ENCODE measurements at regions not wholly inside any gene's neighbourhood (a gene's known extent, or its start where the extent isn't known, plus 50 kb on each side); places are given as distances from the start of the nearest gene placed in this dataset.

DNA sequence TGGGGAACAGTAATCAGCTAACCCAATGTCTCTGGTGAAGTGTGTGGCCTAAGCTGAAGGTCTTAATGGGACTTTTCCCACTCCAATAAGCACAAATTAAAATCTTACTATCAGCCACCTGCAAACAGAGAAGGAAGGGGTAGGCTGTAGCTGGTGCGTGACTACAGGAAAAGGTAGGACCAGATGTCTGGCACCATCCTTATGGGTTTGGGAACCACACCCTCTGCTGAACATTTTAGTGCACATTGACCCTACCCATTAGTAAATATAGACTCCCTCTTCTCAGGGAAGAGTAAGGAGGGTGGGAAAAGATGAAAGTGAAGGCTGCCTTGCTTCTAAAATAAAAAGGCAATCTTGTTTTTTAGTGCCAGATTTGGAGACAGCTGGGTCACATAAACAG is 602.8 kb downstream of the FAT4 start:
- Histone ChIP-seq H3K9me2 (replicated peaks; ENCODE audit: insufficient read depth, low read length) (no peaks in the 10 kb centered on the region), H4K20me1 (ENCODE audit: insufficient read depth, low read depth, low read length) (no peaks in the 10 kb centered on the region), H3K9ac (ENCODE audit: low read length) (no peak overlapping the region), H3K4me1 (ENCODE audit: low read length) (no peaks in the 10 kb centered on the region), H3K36me3 (ENCODE audit: insufficient read depth, low read length) (no peaks in the 10 kb centered on the region), H3K27ac (ENCODE audit: low read length) (no peak overlapping the region), H3K79me2 (ENCODE audit: low read length) (no peaks in the 10 kb centered on the region), H3K4me2 (ENCODE audit: low read depth, low read length, poor library complexity, severe bottlenecking) (no peak overlapping the region), H3K4me3 (ENCODE audit: low read length) (no peak overlapping the region), H3K9me3 (ENCODE audit: low read length) (peaks cover 38% of the 10 kb centered on the region), H3K27me3 (ENCODE audit: low read length) (no peaks in the 10 kb centered on the region), H2AFZ (ENCODE audit: low read length) (no peak overlapping the region)
- DNase-seq: no peak

DNA sequence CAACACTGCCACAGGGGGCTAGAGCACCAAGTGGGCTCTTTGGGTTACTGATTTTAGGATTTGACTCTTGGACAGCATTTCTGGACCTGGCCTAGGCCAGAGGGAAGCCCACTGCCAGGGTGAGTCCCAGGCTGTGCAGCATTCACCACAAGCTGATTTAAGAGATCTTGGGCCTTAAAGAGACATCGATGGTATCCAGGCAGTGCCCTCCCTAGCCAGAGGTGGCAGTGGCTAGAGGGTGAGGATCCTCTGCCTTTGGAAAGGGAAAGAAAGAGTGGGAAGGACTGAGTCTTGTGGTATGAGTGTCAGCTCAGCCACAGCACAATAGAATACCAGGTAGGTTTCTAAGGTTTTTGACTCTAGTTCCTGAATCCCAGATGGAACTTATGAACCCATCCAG is 613.9 kb downstream of the FAT4 start:
- H3K79me2 ChIP-seq (ENCODE audit: low read length): no peaks in the 10 kb centered on the region
- H3K36me3 ChIP-seq (ENCODE audit: insufficient read depth, low read length): no peaks in the 10 kb centered on the region
- H3K27ac ChIP-seq (ENCODE audit: low read length): no peak overlapping the region
- H3K27me3 ChIP-seq (ENCODE audit: low read length): no peaks in the 10 kb centered on the region
- no peaks in the 10 kb centered on the region for H3K4me1 ChIP-seq (ENCODE audit: low read length)
- DNase-seq: no peak
- no peaks in the 10 kb centered on the region for H3K9me2 ChIP-seq (replicated peaks; ENCODE audit: insufficient read depth, low read length)
- no peak overlapping the region for H3K9ac ChIP-seq (ENCODE audit: low read length)
- H3K4me3 ChIP-seq (ENCODE audit: low read length): no peak overlapping the region
- H2AFZ ChIP-seq (ENCODE audit: low read length): no peak overlapping the region
- peaks cover 23% of the 10 kb centered on the region for H3K9me3 ChIP-seq (ENCODE audit: low read length)
- no peaks in the 10 kb centered on the region for H4K20me1 ChIP-seq (ENCODE audit: insufficient read depth, low read depth, low read length)
- H3K4me2 ChIP-seq (ENCODE audit: low read depth, low read length, poor library complexity, severe bottlenecking): no peak overlapping the region

DNA sequence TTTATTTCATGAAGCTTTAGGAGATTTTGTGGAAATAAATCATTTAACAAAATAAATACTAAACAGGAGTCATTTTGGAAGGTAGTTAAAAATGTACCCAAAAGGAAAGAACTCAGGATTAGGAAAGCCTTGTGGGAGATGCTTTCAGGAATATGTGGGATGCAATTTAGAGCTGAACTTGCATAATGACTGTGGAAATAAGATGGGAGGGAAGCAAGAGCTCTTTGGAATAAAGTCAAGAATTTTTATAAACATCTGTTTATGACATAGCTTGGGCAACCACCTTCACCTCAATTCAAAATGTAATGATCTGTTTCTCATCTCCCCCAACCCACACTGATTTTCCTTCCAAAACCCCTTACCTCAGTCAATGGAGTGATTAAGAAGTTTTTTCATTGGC is 623.8 kb downstream of the FAT4 start:
- H3K9me2 ChIP-seq (replicated peaks; ENCODE audit: insufficient read depth, low read length): no peaks in the 10 kb centered on the region
- H3K4me2 ChIP-seq (ENCODE audit: low read depth, low read length, poor library complexity, severe bottlenecking): no peak overlapping the region
- H3K27ac ChIP-seq (ENCODE audit: low read length): no peak overlapping the region
- no peak overlapping the region for H3K4me3 ChIP-seq (ENCODE audit: low read length)
- H3K36me3 ChIP-seq (ENCODE audit: insufficient read depth, low read length): no peaks in the 10 kb centered on the region
- H4K20me1 ChIP-seq (ENCODE audit: insufficient read depth, low read depth, low read length): no peaks in the 10 kb centered on the region
- no peak overlapping the region for H3K9ac ChIP-seq (ENCODE audit: low read length)
- H3K9me3 ChIP-seq (ENCODE audit: low read length): peaks cover 18% of the 10 kb centered on the region
- no peaks in the 10 kb centered on the region for H3K4me1 ChIP-seq (ENCODE audit: low read length)
- no peaks in the 10 kb centered on the region for H3K79me2 ChIP-seq (ENCODE audit: low read length)
- no peak for DNase-seq
- no peaks in the 10 kb centered on the region for H3K27me3 ChIP-seq (ENCODE audit: low read length)
- no peak overlapping the region for H2AFZ ChIP-seq (ENCODE audit: low read length)

DNA sequence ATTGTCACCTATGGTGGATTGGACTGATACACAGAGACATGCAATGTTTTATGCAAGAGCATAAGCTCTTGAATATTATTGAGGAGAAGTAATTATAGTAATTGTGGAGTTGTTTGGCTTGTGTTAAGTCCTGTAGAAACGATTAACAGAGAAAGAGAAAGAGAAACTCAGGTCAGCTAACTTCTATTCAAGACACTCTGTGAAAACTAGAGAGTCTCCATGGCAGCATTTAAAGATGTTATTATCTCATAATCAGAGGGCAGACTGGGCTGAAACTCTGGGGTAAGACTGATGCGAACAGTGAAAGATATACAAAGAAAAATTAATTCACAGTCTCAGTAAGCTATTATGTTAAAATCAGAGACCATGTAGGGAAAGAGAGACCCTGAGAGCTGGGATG is 625.7 kb downstream of the FAT4 start:
- Histone ChIP-seq H3K27me3 (ENCODE audit: low read length) (no peaks in the 10 kb centered on the region), H3K9ac (ENCODE audit: low read length) (no peak overlapping the region), H3K4me1 (ENCODE audit: low read length) (no peaks in the 10 kb centered on the region), H3K27ac (ENCODE audit: low read length) (no peak overlapping the region), H3K36me3 (ENCODE audit: insufficient read depth, low read length) (no peaks in the 10 kb centered on the region), H3K9me2 (replicated peaks; ENCODE audit: insufficient read depth, low read length) (no peaks in the 10 kb centered on the region), H3K79me2 (ENCODE audit: low read length) (no peaks in the 10 kb centered on the region), H3K4me2 (ENCODE audit: low read depth, low read length, poor library complexity, severe bottlenecking) (no peak overlapping the region), H2AFZ (ENCODE audit: low read length) (no peak overlapping the region), H4K20me1 (ENCODE audit: insufficient read depth, low read depth, low read length) (no peaks in the 10 kb centered on the region), H3K4me3 (ENCODE audit: low read length) (no peak overlapping the region), H3K9me3 (ENCODE audit: low read length) (peaks cover 15% of the 10 kb centered on the region)
- no peak for DNase-seq

DNA sequence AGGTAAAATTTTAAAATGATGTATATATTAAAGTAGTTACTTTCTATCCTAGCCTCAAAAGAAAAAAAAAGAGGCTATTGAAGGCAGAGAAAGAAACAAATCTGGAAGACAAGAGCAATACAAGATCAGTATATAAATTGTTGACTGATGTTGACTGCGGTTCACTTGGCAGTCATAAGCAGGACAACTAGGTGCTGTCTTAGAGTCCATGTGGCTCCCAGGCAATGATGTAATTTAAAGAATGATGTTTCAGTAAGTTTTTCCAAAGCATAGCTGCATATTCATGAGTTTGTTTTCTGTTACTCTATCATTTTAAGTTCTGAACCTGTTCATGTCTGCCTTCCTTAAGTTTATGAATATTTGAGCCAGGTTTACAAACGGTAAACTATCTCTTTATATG is 630.2 kb downstream of the FAT4 start:
- Histone ChIP-seq H2AFZ (ENCODE audit: low read length) (no peak overlapping the region), H3K79me2 (ENCODE audit: low read length) (no peaks in the 10 kb centered on the region), H3K27ac (ENCODE audit: low read length) (no peak overlapping the region), H4K20me1 (ENCODE audit: insufficient read depth, low read depth, low read length) (no peaks in the 10 kb centered on the region), H3K9me3 (ENCODE audit: low read length) (peaks cover 23% of the 10 kb centered on the region), H3K9ac (ENCODE audit: low read length) (no peak overlapping the region), H3K4me3 (ENCODE audit: low read length) (no peak overlapping the region), H3K4me1 (ENCODE audit: low read length) (no peaks in the 10 kb centered on the region), H3K9me2 (replicated peaks; ENCODE audit: insufficient read depth, low read length) (no peaks in the 10 kb centered on the region), H3K36me3 (ENCODE audit: insufficient read depth, low read length) (no peaks in the 10 kb centered on the region), H3K4me2 (ENCODE audit: low read depth, low read length, poor library complexity, severe bottlenecking) (no peak overlapping the region), H3K27me3 (ENCODE audit: low read length) (no peaks in the 10 kb centered on the region)
- no peak for DNase-seq

DNA sequence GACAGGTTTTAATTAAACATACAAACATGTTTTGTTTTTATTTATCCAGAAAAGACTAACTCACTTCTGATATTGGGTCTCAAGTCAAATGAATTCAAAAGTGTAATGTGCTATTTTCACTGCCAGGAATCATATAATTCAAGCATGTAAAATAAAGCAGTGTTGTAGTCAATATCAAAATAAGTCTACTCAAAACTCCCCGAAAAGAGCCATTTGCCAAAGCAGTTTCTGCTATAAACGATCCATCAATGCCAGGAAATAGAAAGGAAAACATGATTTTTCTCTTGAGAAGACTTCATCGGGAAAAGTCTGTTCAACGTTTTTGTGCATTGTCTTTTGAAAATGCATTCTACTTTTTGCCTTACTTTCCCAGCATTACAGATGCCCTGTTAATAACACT is 633.3 kb downstream of the FAT4 start:
- no peak overlapping the region for H2AFZ ChIP-seq (ENCODE audit: low read length)
- no peaks in the 10 kb centered on the region for H3K79me2 ChIP-seq (ENCODE audit: low read length)
- H4K20me1 ChIP-seq (ENCODE audit: insufficient read depth, low read depth, low read length): no peaks in the 10 kb centered on the region
- peaks cover 23% of the 10 kb centered on the region for H3K9me3 ChIP-seq (ENCODE audit: low read length)
- no peaks in the 10 kb centered on the region for H3K27me3 ChIP-seq (ENCODE audit: low read length)
- no peak overlapping the region for H3K4me3 ChIP-seq (ENCODE audit: low read length)
- H3K9ac ChIP-seq (ENCODE audit: low read length): no peak overlapping the region
- no peak overlapping the region for H3K4me2 ChIP-seq (ENCODE audit: low read depth, low read length, poor library complexity, severe bottlenecking)
- H3K4me1 ChIP-seq (ENCODE audit: low read length): no peaks in the 10 kb centered on the region
- DNase-seq: no peak
- no peaks in the 10 kb centered on the region for H3K9me2 ChIP-seq (replicated peaks; ENCODE audit: insufficient read depth, low read length)
- H3K36me3 ChIP-seq (ENCODE audit: insufficient read depth, low read length): no peaks in the 10 kb centered on the region
- H3K27ac ChIP-seq (ENCODE audit: low read length): no peak overlapping the region

DNA sequence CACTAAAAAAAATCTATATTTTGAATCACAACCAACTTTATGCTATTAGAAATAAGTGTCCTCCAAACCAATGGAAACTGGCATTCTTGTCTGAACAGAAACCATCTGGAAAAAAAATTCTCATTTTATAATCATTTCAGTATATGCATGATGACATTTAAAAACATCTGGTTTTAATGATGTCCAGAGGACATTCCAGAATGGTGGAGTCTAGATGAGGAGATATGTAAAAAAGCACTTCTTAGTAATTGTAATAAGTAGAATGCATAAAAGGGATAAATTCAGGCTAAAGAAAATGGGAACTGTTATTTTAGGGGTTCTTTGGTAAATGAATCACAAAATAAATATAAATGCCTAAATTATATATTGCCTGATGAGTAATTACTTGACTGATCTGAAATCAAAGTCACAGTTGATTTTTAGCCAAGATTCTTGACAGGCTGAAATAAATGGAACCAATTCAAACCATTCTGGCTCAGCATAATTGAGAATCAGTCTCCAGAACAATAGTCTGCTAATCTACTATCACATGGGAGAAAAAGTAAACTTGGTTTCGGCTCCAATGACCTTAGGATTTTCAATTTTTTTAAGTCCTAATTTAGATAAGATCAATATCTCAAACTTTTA is 636.6 kb downstream of the FAT4 start:
- Histone ChIP-seq H3K27me3 (ENCODE audit: low read length) (no peaks in the 10 kb centered on the region), H3K9me2 (replicated peaks; ENCODE audit: insufficient read depth, low read length) (no peaks in the 10 kb centered on the region), H3K4me1 (ENCODE audit: low read length) (no peaks in the 10 kb centered on the region), H3K4me3 (ENCODE audit: low read length) (no peak overlapping the region), H4K20me1 (ENCODE audit: insufficient read depth, low read depth, low read length) (no peaks in the 10 kb centered on the region), H3K4me2 (ENCODE audit: low read depth, low read length, poor library complexity, severe bottlenecking) (no peak overlapping the region), H3K9ac (ENCODE audit: low read length) (no peak overlapping the region), H3K27ac (ENCODE audit: low read length) (no peak overlapping the region), H3K9me3 (ENCODE audit: low read length) (peaks cover 12% of the 10 kb centered on the region; the same call in 1 of the 2 replicates), H3K79me2 (ENCODE audit: low read length) (no peaks in the 10 kb centered on the region), H3K36me3 (ENCODE audit: insufficient read depth, low read length) (no peaks in the 10 kb centered on the region), H2AFZ (ENCODE audit: low read length) (no peak overlapping the region)
- DNase-seq: no peak

DNA sequence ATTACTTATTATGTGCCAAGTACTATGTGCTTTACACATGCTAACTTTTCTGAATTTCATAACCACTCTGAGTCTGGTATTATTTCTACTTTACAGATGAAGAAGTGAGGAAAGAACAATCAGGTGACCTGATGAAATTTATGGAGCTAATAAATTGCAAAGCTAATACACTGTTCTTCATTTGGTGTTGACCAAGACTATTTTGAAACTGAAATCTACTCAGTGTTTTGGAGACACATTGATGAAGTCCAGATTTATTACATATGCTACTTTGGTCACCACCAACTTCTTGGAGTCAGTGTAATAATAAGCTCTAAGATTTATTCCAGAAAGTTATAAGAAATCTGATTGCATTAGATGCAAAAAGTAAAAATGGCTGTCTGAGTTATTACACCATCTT is 637.9 kb downstream of the FAT4 start:
- Histone ChIP-seq H3K4me3 (ENCODE audit: low read length) (no peak overlapping the region), H2AFZ (ENCODE audit: low read length) (no peak overlapping the region), H3K27ac (ENCODE audit: low read length) (no peak overlapping the region), H3K9me3 (ENCODE audit: low read length) (peaks cover 9% of the 10 kb centered on the region; the same call in 1 of the 2 replicates), H3K79me2 (ENCODE audit: low read length) (no peaks in the 10 kb centered on the region), H3K36me3 (ENCODE audit: insufficient read depth, low read length) (no peaks in the 10 kb centered on the region), H3K4me1 (ENCODE audit: low read length) (no peaks in the 10 kb centered on the region), H3K9me2 (replicated peaks; ENCODE audit: insufficient read depth, low read length) (no peaks in the 10 kb centered on the region), H3K27me3 (ENCODE audit: low read length) (no peaks in the 10 kb centered on the region), H3K4me2 (ENCODE audit: low read depth, low read length, poor library complexity, severe bottlenecking) (no peak overlapping the region), H3K9ac (ENCODE audit: low read length) (no peak overlapping the region), H4K20me1 (ENCODE audit: insufficient read depth, low read depth, low read length) (no peaks in the 10 kb centered on the region)
- DNase-seq: no peak

DNA sequence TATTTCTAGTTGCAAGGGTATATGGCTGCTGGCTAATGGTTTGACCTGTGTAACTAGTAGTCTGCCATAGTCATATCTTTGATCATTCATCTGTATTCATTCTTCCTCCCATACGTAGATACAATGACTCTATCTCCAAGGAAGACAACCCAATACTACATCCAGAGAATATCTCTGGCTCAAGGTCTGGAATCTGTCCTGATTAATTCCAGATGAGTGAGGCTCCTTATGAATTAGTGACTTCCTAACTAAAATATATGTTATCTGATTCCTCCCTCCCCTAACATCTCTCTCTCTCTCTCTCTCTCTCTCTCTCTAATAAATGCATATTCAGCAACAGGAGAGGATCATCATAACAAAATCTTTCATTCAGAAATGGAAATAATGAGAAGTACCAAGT is 641.5 kb downstream of the FAT4 start:
- Histone ChIP-seq H3K27ac (ENCODE audit: low read length) (no peak overlapping the region), H3K79me2 (ENCODE audit: low read length) (no peaks in the 10 kb centered on the region), H3K9ac (ENCODE audit: low read length) (no peak overlapping the region), H3K36me3 (ENCODE audit: insufficient read depth, low read length) (no peaks in the 10 kb centered on the region), H3K9me3 (ENCODE audit: low read length) (0 out of 2 replicates have a peak, but pooled peaks cover under 1% of the 10 kb centered on the region), H3K27me3 (ENCODE audit: low read length) (no peaks in the 10 kb centered on the region), H2AFZ (ENCODE audit: low read length) (no peak overlapping the region), H3K4me3 (ENCODE audit: low read length) (no peak overlapping the region), H4K20me1 (ENCODE audit: insufficient read depth, low read depth, low read length) (no peaks in the 10 kb centered on the region), H3K4me2 (ENCODE audit: low read depth, low read length, poor library complexity, severe bottlenecking) (no peak overlapping the region), H3K9me2 (replicated peaks; ENCODE audit: insufficient read depth, low read length) (no peaks in the 10 kb centered on the region), H3K4me1 (ENCODE audit: low read length) (no peaks in the 10 kb centered on the region)
- no peak for DNase-seq

Data from Karpas-422 (cell line).